ENCODE measurements at regions not wholly inside any gene's neighbourhood (a gene's known extent, or its start where the extent isn't known, plus 50 kb on each side); places are given as distances from the start of the nearest gene placed in this dataset.

DNA sequence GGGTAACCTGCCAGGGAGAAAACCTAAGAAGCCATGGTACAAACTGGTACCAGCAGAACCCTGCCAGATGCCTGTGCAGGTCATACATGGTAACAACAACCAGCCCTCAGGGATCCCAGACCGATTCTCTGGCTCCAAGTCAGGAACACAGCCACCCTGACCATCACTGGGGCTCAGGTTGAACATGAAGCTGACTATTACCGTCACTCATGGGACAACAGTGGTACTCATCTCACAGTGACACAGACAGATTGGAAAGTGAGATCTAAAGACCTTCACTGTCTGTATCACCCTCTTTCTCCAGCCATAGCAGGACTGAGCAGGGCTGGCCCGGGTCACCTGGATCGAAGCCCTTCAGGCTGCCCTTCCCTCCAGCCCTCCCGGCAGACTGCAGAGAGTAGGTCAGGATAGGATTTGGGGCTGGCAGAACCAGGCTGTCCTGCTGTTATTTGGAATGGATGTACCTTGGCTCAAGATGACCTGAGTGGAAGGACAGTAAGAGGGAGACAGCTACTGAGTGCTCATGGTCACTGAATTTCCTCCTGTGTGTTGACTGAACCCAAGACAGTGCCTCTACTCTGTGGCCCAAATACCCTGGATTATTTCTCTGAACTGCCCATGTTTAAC, 94.7 kb downstream of the GGTLC2 start:
- TF ChIP-seq POLR2A (IDR thresholded peaks at IDR 0.05) (no peak), POLR2AphosphoS5 (IDR thresholded peaks at IDR 0.05) (no peak), EP300 (IDR thresholded peaks at IDR 0.05) (no peak)
- TF ChIP-seq, protein P1, sequence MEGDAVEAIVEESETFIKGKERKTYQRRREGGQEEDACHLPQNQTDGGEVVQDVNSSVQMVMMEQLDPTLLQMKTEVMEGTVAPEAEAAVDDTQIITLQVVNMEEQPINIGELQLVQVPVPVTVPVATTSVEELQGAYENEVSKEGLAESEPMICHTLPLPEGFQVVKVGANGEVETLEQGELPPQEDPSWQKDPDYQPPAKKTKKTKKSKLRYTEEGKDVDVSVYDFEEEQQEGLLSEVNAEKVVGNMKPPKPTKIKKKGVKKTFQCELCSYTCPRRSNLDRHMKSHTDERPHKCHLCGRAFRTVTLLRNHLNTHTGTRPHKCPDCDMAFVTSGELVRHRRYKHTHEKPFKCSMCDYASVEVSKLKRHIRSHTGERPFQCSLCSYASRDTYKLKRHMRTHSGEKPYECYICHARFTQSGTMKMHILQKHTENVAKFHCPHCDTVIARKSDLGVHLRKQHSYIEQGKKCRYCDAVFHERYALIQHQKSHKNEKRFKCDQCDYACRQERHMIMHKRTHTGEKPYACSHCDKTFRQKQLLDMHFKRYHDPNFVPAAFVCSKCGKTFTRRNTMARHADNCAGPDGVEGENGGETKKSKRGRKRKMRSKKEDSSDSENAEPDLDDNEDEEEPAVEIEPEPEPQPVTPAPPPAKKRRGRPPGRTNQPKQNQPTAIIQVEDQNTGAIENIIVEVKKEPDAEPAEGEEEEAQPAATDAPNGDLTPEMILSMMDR (IDR thresholded peaks at IDR 0.05) = no peak

Measured in sigmoid colon (tissue), 4 donors.